GM23338 (cell line): ENCODE measurements at regions not wholly inside any gene's neighbourhood (a gene's known extent, or its start where the extent isn't known, plus 50 kb on each side); places are given as distances from the start of the nearest gene placed in this dataset.

Experiments used
- ATAC-seq: fragments of 200-7000 bp; cut with Tn5 transposase; 3 replicates; pipeline ENCODE4 v1.9.1; 2020
- DNase-seq: peaks from one replicate; pipeline ENCODE4 v3.0.0-alpha.2; 2015; ENCODE audit warnings: low spot score
- H2AFZ ChIP-seq: fragments of 200-600 bp; sonication (generic); 2 replicates; pipeline ENCODE4 v1.8.0; 2016; ENCODE audit warnings: antibody characterized with exemption, mild to moderate bottlenecking, moderate library complexity
- H3F3A ChIP-seq: fragments of 200-600 bp; sonication (generic); replicated peaks from 2 replicates; pipeline ENCODE4 v1.8.0; 2017; ENCODE audit warnings: antibody characterized with exemption, mixed run types, low read depth
- H3K27ac ChIP-seq: fragments of 200-600 bp; sonication (generic); 2 replicates; pipeline ENCODE4 v1.6.1; 2016; ENCODE audit warnings: low read depth
- H3K27me3 ChIP-seq: fragments of 200-600 bp; sonication (generic); 2 replicates; pipeline ENCODE4 v1.8.0; 2016; ENCODE audit warnings: mild to moderate bottlenecking, mixed run types, moderate library complexity; ENCODE audit not compliant: insufficient read depth
- H3K36me3 ChIP-seq: fragments of 200-600 bp; sonication (generic); 2 replicates; pipeline ENCODE4 v1.8.0; 2016; ENCODE audit warnings: mild to moderate bottlenecking; ENCODE audit not compliant: insufficient read depth
- H3K4me1 ChIP-seq: fragments of 200-600 bp; sonication (generic); 2 replicates; pipeline ENCODE4 v1.8.0; 2016; ENCODE audit warnings: mild to moderate bottlenecking, moderate library complexity; ENCODE audit not compliant: insufficient read depth
- H3K4me2 ChIP-seq: fragments of 200-600 bp; sonication (generic); 2 replicates; pipeline ENCODE4 v1.7.1; 2017; ENCODE audit warnings: mixed run types
- H3K4me3 ChIP-seq: fragments of 200-600 bp; sonication (generic); 2 replicates; pipeline ENCODE4 v1.6.1; 2016; ENCODE audit warnings: mixed run types
- H3K79me2 ChIP-seq: fragments of 200-600 bp; sonication (generic); replicated peaks from 2 replicates; pipeline ENCODE4 v1.8.0; 2017; ENCODE audit warnings: mild to moderate bottlenecking; ENCODE audit not compliant: insufficient read depth
- H3K9me2 ChIP-seq: fragments of 200-600 bp; sonication (generic); 2 replicates; pipeline ENCODE4 v1.8.0; 2017; ENCODE audit not compliant: insufficient read depth
- H4K20me1 ChIP-seq: fragments of 200-600 bp; sonication (generic); replicated peaks from 2 replicates; pipeline ENCODE4 v1.8.0; 2017; ENCODE audit warnings: mild to moderate bottlenecking; ENCODE audit not compliant: insufficient read depth
- H3K27ac Mint-ChIP-seq: 2 replicates; pipeline ENCODE4 v1.8.0; 2020; ENCODE audit warnings: inconsistent platforms, mild to moderate bottlenecking, moderate library complexity, mixed read lengths
- H3K27me3 Mint-ChIP-seq: 3 replicates; pipeline ENCODE4 v1.8.0; 2022; ENCODE audit warnings: low read depth, mild to moderate bottlenecking, moderate library complexity, mixed read lengths, inconsistent platforms; ENCODE audit not compliant: insufficient read depth, poor library complexity
- H3K36me3 Mint-ChIP-seq: 3 replicates; pipeline ENCODE4 v1.8.0; 2021; ENCODE audit warnings: low read depth, mild to moderate bottlenecking, inconsistent platforms, moderate library complexity, mixed read lengths
- H3K4me1 Mint-ChIP-seq: 3 replicates; pipeline ENCODE4 v1.8.0; 2020; ENCODE audit warnings: mild to moderate bottlenecking, inconsistent platforms, mixed read lengths
- H3K4me3 Mint-ChIP-seq: 3 replicates; pipeline ENCODE4 v1.8.0; 2021; ENCODE audit warnings: moderate library complexity, mild to moderate bottlenecking, inconsistent platforms, mixed read lengths
- H3K9me3 Mint-ChIP-seq: 3 replicates; pipeline ENCODE4 v1.8.0; 2020; ENCODE audit warnings: moderate library complexity, mild to moderate bottlenecking, inconsistent platforms, mixed read lengths
- EZH2phosphoT487 ChIP-seq: fragments of 200-600 bp; sonication (generic); IDR thresholded peaks from one replicate; pipeline ENCODE4 v1.8.1; 2018; ENCODE audit warnings: antibody characterized with exemption; ENCODE audit not compliant: unreplicated experiment
- STAT1 ChIP-seq: IDR thresholded peaks from one replicate; pipeline ENCODE4 v1.6.1; 2016; ENCODE audit warnings: antibody characterized with exemption; ENCODE audit not compliant: unreplicated experiment
- ZNF114 ChIP-seq: fragments of 250-450 bp; sonication (Bioruptor Pico); IDR thresholded peaks from 2 replicates; pipeline ENCODE4 v1.5.0; 2020; ENCODE audit warnings: mild to moderate bottlenecking, moderate library complexity
- ZNF331 ChIP-seq: fragments of 250-450 bp; sonication (Bioruptor Pico); IDR thresholded peaks from 2 replicates; pipeline ENCODE4 v1.5.0; 2020; ENCODE audit warnings: low read depth, mild to moderate bottlenecking, moderate library complexity
- TF ChIP-seq, protein P1 (sequence below): fragments of 250-450 bp; sonication (Bioruptor Pico); IDR thresholded peaks from 2 replicates; pipeline ENCODE4 v1.5.0; 2020; ENCODE audit warnings: mild to moderate bottlenecking, moderate library complexity
- TF ChIP-seq, protein P2 (sequence below): IDR thresholded peaks from 2 replicates; pipeline ENCODE4 v1.6.1; 2016; ENCODE audit warnings: antibody characterized with exemption

DNA sequence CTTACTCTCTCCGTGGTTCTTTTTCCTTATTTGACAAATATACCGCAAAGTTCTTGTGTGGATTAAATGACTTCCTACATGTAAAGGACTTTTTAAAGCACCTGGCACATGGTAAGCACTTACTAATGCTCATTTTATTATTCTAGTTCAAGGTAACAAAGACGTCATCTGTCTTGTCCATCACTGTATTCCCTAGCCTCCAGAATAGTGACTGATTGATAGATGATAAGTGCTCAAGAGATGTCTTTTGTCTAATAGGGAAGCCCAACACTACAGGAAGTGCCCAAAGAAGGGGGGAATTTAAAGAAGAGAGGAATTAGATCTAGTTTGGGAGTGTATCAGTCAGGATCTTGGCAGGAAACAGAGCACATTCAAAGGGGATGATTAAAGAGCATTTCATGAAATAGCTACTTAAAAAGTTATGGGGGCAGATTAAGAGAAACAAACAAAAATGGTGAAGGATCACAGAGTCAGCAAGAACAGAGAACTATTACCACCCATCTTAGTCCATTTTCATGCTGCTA is 151.9 kb downstream of the GXYLT1 start (continued):
- TF ChIP-seq, protein P1, sequence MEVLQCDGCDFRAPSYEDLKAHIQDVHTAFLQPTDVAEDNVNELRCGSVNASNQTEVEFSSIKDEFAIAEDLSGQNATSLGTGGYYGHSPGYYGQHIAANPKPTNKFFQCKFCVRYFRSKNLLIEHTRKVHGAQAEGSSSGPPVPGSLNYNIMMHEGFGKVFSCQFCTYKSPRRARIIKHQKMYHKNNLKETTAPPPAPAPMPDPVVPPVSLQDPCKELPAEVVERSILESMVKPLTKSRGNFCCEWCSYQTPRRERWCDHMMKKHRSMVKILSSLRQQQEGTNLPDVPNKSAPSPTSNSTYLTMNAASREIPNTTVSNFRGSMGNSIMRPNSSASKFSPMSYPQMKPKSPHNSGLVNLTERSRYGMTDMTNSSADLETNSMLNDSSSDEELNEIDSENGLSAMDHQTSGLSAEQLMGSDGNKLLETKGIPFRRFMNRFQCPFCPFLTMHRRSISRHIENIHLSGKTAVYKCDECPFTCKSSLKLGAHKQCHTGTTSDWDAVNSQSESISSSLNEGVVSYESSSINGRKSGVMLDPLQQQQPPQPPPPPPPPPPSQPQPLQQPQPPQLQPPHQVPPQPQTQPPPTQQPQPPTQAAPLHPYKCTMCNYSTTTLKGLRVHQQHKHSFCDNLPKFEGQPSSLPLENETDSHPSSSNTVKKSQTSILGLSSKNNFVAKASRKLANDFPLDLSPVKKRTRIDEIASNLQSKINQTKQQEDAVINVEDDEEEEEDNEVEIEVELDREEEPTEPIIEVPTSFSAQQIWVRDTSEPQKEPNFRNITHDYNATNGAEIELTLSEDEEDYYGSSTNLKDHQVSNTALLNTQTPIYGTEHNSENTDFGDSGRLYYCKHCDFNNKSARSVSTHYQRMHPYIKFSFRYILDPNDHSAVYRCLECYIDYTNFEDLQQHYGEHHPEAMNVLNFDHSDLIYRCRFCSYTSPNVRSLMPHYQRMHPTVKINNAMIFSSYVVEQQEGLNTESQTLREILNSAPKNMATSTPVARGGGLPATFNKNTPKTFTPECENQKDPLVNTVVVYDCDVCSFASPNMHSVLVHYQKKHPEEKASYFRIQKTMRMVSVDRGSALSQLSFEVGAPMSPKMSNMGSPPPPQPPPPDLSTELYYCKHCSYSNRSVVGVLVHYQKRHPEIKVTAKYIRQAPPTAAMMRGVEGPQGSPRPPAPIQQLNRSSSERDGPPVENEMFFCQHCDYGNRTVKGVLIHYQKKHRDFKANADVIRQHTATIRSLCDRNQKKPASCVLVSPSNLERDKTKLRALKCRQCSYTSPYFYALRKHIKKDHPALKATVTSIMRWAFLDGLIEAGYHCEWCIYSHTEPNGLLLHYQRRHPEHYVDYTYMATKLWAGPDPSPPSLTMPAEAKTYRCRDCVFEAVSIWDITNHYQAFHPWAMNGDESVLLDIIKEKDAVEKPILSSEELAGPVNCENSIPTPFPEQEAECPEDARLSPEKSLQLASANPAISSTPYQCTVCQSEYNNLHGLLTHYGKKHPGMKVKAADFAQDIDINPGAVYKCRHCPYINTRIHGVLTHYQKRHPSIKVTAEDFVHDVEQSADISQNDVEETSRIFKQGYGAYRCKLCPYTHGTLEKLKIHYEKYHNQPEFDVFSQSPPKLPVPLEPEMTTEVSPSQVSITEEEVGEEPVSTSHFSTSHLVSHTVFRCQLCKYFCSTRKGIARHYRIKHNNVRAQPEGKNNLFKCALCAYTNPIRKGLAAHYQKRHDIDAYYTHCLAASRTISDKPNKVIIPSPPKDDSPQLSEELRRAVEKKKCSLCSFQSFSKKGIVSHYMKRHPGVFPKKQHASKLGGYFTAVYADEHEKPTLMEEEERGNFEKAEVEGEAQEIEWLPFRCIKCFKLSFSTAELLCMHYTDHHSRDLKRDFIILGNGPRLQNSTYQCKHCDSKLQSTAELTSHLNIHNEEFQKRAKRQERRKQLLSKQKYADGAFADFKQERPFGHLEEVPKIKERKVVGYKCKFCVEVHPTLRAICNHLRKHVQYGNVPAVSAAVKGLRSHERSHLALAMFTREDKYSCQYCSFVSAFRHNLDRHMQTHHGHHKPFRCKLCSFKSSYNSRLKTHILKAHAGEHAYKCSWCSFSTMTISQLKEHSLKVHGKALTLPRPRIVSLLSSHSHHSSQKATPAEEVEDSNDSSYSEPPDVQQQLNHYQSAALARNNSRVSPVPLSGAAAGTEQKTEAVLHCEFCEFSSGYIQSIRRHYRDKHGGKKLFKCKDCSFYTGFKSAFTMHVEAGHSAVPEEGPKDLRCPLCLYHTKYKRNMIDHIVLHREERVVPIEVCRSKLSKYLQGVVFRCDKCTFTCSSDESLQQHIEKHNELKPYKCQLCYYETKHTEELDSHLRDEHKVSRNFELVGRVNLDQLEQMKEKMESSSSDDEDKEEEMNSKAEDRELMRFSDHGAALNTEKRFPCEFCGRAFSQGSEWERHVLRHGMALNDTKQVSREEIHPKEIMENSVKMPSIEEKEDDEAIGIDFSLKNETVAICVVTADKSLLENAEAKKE, result no peak

GRCh38 chr12:41992022-41992421 is 152.7 kb downstream of the GXYLT1 start:
- no peaks in the 10 kb centered on the region for H4K20me1 ChIP-seq
- peaks cover 2% of the 10 kb centered on the region; the same call in 1 of the 3 replicates for H3K9me3 Mint-ChIP-seq
- DNase-seq (no peak), ATAC-seq (no peak)
- no peaks in the 10 kb centered on the region for H3K79me2 ChIP-seq
- H3K4me1 ChIP-seq, result no peaks in the 10 kb centered on the region
- H3K36me3 Mint-ChIP-seq, result no peaks in the 10 kb centered on the region; the same call in 2 of the 3 replicates
- H3K27me3 ChIP-seq, result no peaks in the 10 kb centered on the region
- no peak overlapping the region for H3K4me2 ChIP-seq
- H3K27me3 Mint-ChIP-seq, result no peaks in the 10 kb centered on the region
- no peaks in the 10 kb centered on the region for H3K4me1 Mint-ChIP-seq
- peaks cover 8% of the 10 kb centered on the region; the same call in 1 of the 2 replicates for H3K9me2 ChIP-seq
- no peak overlapping the region for H2AFZ ChIP-seq
- no peaks in the 10 kb centered on the region for H3F3A ChIP-seq
- H3K36me3 ChIP-seq, result no peaks in the 10 kb centered on the region
- H3K27ac ChIP-seq, result no peak overlapping the region
- no peak overlapping the region for H3K27ac Mint-ChIP-seq
- H3K4me3 ChIP-seq, result no peak overlapping the region
- no peak overlapping the region for H3K4me3 Mint-ChIP-seq
- TF ChIP-seq, protein P1, result no peak
- TF ChIP-seq STAT1 (no peak), ZNF114 (CRISPR knock-in tag) (no peak), ZNF331 (CRISPR knock-in tag) (no peak), EZH2phosphoT487 (no peak)
- TF ChIP-seq, protein P2, sequence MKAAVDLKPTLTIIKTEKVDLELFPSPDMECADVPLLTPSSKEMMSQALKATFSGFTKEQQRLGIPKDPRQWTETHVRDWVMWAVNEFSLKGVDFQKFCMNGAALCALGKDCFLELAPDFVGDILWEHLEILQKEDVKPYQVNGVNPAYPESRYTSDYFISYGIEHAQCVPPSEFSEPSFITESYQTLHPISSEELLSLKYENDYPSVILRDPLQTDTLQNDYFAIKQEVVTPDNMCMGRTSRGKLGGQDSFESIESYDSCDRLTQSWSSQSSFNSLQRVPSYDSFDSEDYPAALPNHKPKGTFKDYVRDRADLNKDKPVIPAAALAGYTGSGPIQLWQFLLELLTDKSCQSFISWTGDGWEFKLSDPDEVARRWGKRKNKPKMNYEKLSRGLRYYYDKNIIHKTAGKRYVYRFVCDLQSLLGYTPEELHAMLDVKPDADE, result no peak
